Erythroblast (primary cell): ENCODE measurements at regions not wholly inside any gene's neighbourhood (a gene's known extent, or its start where the extent isn't known, plus 50 kb on each side); places are given as distances from the start of the nearest gene placed in this dataset.

Experiments used
- GATA1 ChIP-seq: IDR thresholded peaks from 2 replicates; pipeline ENCODE4 v1.6.1; 2011; ENCODE audit warnings: low read depth, mild to moderate bottlenecking, control low read depth, low read length, moderate library complexity
- POLR2A ChIP-seq: IDR thresholded peaks from 2 replicates; pipeline ENCODE4 v1.6.1; 2011; ENCODE audit warnings: mild to moderate bottlenecking, low read length

- TF ChIP-seq POLR2A (no peak), GATA1 (no peak)
Measured at GRCh38 chr9:34862836-34863235, 95.2 kb upstream of the PHF24 start.
